ENCODE measurements at regions not wholly inside any gene's neighbourhood (a gene's known extent, or its start where the extent isn't known, plus 50 kb on each side); places are given as distances from the start of the nearest gene placed in this dataset.
"Not testable (repeated sequence)": the region's sequence is repeated elsewhere in the genome, so short reads cannot be mapped to it uniquely, and the experiment has no call there.

DNA sequence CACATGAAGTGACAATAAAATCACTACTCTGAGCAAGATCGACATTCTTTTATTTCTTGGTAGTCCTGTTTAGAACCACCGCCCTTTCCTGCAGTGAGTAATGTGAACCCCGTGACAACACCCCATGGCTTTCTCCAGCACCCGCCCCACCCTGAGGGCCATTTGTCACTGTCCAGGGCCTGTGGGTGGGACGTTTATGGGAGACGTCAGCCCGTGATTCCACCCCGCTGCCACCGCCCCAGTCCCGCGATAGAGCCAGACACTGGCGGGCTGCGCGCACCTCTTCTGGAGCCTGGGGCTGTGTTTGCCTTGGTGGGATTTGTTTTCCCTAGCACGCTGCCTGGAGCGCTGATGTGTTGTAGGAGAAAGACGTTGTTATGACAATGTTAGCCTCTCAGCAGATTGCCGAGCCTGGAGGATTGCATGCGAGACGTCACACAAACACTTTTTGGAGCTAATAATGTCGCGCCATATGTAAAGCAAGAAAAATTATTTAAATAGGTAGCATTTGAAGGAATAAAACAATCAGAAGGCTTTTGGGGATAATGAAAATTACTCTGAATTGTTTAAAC lies 263.7 kb downstream of the TEX29 start:
- intact Hi-C loops (cut with micrococcal nuclease), result no loop called here

DNA sequence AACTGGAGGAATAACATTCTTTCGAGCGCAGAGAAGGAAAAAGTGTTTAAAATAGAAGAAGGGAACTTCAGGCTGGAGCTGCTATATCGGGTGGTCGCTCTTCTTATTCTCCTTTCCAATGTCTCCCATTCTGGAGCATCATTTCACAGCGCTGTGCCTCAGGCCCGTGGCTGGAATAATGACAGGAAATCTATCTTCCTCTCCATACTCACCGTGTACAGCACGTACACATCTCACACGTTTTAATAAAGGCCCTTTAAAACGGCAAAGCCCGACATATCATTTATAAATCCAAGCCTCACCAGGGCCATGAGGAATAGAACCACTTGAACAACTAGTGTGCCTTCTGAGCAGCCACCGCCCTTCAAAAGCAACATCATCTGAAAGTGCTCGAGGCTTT lies 264.4 kb downstream of the TEX29 start:
- intact Hi-C loops (cut with micrococcal nuclease), result no loop called here

DNA sequence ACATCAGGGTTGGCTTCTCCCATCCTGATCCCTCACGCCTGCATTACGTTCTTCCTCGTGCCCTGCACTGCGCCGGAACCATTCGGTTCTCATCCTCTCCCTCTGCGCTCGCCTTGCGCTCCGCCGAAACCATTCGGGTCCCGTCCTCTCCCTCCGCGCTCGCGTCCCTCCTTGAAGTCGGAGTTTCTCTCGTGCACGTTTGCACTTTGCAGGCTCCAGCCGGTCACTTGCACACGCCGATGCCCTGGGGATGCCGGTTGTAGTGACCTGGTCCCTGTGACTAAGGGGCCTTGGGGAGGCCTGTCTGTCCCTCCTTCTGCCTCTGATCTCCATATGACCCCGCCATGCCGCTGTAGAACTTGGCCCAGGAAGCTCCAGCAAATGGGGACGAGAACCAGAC lies 265.8 kb downstream of the TEX29 start:
- intact Hi-C loops (cut with micrococcal nuclease), result no loop called here

DNA sequence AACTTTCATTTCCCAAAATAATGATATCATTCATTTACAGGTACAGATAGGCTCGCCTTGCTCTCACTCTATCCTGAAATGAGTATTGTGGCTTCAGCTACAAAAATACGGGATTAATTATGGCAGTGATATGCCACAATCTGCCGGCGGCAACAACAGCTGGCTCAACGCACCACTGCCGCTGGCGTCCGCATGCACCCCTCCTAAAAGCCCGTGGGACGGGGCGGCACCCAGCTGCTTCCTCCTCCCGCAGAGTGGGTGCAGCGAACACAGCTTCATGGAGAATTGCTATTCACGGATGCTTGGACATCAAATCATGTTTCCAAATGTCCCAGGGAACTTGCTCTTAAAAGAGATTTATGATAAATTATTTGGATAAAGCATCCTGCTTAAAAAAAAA lies 266.8 kb downstream of the TEX29 start:
- intact Hi-C loops (cut with micrococcal nuclease), result no loop called here

DNA sequence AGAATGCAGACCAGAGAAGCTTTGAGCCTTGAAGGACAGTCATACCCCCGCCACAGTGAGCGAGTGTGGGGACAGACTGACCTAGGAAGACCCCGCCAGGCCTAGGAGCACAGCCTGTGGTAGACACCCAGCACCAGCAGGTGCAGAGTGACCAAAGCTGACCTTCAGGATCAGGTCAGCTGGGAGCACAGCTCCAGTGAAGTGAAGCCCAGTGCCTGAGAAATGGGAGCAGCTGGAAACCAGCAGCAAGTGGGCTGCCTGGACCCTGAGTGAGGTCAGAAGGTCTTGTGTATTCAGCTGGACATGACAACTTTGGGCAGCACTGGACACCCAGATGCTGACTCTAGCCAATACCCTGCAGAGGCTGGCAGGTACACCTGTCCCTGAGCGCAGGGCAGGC lies 268.9 kb downstream of the TEX29 start:
- intact Hi-C loops (cut with micrococcal nuclease), result no loop called here

DNA sequence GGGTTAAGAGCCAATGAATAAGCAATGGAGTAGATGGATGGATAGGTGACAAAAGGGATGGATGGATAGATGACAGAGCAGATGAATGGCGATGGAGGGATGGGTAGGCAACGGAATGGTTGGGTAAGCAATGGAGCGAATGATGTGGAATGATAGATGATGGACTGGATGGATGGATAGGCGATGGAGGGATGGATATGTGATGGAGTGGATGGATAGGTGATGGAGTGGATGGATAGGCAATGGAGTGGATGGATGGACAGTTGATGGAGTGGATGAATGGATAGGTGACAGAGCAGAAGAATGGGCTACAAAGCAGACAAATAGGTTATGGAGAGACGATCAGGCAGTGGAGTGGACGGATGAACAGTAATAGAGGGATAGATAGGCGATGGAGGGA lies 269.6 kb downstream of the TEX29 start:
- intact Hi-C loops (cut with micrococcal nuclease), result no loop called here

DNA sequence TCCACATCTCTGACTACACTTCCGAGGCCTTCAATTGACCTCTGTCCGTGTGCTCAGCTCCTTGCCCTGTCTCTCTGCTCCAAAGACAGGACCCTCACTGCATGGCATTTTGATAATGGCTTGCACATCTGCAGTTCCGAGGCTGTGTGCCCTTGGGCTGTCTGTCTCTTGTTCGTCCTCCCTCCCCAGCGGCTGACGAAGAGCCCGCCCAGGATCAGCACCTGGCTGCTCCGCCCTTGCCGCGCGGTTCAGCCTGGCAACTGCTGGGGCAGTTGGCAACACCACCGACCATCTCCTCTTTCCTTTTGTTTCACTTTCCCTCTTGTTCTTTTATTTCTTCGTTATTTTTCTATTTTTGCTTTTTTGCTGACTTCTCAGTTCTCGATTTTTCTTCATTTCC lies 270.4 kb downstream of the TEX29 start:
- intact Hi-C loops (cut with micrococcal nuclease), result no loop called here

DNA sequence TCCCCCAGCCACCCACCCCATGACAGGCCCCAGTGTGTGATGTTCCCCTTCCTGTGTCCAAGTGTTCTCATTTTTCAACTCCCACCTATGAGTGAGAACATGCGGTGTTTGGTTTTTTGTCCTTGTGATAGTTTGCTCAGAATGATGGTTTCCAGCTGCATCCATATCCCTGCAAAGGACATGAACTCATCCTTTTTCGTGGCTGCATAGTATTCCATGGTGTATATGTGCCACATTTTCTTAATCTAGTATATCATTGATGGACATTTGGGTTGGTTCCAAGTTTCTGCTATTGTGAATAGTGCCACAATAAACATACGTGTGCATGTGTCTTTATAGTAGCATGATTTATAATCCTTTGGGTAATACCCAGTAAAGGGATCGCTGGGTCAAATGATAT lies 273.0 kb downstream of the TEX29 start:
- intact Hi-C loops (cut with micrococcal nuclease), result not testable (repeated sequence)

DNA sequence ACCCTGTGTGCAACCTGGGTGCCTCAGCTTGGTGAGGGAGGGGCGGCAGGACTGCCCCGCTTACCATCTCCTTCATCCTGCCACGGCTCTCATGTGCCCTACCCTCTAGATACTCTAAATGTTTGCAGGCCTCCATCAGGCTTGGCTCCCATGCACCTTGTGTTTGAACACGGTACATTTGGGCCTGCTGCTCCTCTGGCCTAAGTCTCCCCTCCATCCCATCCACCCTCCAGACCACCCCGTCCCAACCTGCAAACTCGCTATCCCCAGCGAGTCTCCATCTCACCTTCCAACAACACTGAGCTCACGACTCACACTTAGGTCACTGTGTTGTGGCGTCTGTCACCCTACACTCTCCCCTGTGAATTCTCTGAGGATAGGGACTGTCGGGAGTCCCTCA lies 274.2 kb downstream of the TEX29 start:
- intact Hi-C loops (cut with micrococcal nuclease), result no loop called here

DNA sequence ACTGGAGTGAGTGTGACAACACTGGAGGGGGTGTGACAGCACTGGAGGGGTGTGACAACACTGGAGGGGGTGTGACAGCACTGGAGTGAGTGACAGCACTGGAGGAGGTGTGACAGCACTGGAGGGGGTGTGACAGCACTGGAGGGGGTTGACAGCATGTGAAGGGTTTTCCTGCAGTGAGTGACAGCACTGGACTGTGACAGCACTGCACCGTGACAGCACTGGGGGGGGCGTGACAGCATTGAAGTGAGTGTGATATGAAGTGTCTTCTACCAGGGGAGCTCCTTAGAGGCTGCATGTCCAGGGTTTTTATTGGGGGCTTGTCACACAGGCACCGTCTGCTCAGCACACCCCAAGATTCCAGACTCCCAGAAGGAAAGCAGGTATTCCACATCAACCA lies 274.8 kb downstream of the TEX29 start:
- intact Hi-C loops (cut with micrococcal nuclease), result no loop called here

DNA sequence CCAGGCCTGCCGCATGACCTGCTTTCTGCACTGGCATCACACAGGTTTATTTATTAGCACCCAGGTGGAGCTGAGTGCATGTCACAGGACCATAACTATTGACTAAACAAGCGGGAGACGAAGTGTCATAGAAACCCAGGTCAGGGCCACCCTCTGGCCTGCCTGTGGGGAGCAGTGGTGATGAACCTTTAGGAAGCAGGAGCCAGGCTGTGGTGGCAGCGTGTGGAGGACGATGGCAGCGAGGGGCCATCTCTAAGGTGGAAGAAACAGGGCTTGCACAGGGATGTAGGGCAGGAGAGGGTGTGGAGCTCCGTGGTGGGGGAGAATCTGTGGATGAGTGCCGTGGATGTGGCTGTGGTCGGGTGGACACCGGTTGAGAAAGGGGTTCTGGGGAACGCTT lies 275.3 kb downstream of the TEX29 start:
- intact Hi-C loops (cut with micrococcal nuclease), result no loop called here

DNA sequence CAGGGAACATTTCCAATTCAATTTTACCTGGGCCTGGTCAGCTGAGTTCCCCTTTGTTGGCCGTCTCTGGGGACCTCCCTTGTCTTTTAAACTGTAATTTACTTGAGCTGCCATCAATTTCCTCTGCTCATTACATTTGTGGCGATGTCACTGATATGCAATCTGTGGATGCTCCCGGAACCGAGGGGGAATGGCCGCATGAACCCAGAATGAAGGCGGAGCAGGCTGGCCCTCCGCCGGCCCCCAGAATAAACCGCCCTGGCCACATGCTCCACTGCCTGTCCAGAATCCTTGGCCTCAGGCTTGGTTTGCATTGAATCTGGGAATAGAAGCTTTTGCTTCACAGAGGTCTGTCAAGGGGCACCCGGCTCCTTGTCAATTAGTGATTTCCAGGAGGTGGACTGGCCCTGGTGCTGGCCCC lies 276.8 kb downstream of the TEX29 start:
- intact Hi-C loops (cut with micrococcal nuclease), result no loop called here

DNA sequence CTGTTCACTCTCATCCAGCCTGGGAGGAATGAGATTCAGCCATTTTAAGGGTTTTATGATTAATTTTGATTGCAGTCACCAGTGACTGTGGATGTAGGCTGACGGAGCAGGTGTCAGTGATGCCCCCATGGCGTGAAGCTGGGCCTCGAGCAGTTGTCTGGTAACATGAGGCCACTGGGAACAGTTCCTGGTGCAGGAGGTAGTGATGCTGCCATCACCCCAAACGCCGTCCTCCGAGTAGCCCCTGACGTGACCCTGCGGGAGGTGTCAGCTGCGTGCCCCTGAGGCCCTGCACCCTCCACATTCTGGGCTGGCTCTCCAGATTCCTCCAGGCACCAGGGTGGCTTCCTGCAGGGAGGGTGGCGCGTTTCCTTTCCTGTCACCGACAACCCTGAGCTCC lies 277.2 kb downstream of the TEX29 start:
- intact Hi-C loops (cut with micrococcal nuclease), result no loop called here

DNA sequence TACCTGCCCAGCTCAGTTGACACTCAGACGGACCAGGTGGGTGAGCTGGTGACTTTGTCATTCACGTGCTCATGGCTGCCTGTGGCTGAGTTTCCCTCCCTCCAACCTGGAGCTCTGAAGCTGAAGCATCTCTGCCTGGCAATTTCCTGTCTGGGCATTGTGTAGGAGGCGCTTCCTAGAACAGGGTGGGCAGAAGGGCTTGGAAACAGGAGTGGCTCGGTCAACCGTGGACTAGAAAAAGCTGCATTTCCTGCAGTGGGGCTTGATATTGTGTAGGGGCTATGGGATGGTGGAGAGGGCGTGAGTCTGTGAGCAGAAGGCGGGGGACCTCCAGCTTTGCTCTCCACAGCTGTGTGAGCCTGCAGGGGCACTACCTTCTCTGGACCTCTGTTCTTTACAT lies 278.3 kb downstream of the TEX29 start:
- intact Hi-C loops (cut with micrococcal nuclease), result no loop called here

DNA sequence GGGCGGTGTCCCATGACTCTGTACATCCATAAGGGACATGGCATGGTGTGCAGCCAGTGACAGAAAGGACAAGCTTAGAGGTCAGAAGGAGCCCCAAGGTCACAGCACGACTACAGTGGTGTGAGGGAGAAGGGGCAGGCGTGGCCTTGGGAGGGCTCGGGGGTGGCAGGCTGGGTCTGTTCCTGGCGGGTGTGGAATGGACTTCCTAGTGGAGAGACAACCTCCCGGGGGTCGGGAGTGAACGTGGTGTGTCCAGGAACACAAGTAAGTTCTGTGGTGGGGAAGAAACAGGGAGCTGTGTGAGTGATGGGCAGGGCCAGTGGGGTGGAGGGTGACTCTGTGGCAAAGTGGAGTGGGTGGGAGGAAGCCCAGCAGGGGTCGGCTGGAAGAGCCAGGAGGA lies 279.3 kb downstream of the TEX29 start:
- intact Hi-C loops (cut with micrococcal nuclease), result no loop called here

DNA sequence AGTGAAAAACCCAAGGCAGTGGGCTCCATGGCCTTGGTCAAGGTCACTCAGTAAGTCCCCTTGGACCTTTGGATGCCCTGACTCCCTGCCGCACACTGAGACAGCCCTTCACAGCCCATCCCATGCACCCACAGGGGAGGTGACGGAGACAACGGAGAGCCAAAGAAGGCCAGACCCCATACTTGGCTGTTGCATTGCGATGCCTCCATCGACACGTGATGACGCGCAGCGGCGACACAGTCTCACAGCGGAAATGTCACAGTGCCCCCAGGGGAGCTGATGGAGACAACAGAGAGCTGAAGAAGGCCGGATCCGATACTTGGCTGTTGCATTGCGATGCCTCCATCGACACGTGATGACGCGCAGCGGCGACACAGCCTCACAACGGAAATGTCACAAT lies 282.4 kb downstream of the TEX29 start:
- intact Hi-C loops (cut with micrococcal nuclease), result no loop called here

DNA sequence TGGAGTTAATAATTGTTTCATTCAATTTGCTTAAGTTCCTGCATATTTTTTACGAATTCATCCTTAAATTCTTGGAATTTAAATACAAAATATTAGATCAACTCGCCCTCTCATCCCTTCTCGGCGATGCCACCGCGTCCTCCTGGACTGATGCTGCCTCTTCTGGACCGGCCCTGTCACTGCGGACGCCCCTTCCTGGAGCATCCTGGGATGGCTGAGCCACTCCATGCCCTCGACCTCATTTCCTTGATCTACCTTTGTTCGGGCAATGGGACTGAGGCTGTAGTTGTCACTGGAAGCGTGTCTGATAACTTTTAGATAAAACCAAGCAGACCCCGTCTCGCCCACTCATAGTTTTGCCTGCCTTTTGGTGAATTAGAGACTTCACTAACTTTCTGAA lies 283.7 kb downstream of the TEX29 start:
- intact Hi-C loops (cut with micrococcal nuclease), result no loop called here

DNA sequence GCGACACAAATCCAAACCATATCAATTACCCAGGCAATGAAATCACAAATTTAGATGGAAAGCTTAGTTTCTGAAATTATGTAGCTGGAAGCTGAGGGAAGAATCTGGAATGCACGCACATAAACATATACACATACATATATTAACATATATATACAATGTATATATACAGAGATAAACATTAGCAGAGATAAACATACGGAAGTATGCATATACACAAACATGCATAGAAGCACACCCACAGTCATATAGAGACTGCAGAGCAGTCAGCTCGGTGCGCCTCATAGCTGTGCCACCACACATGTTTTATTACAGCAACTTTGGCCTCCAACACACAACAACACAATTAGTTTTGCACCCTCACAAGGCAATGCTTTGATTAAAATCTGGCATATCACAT lies 288.1 kb downstream of the TEX29 start:
- intact Hi-C loops (cut with micrococcal nuclease), result no loop called here

DNA sequence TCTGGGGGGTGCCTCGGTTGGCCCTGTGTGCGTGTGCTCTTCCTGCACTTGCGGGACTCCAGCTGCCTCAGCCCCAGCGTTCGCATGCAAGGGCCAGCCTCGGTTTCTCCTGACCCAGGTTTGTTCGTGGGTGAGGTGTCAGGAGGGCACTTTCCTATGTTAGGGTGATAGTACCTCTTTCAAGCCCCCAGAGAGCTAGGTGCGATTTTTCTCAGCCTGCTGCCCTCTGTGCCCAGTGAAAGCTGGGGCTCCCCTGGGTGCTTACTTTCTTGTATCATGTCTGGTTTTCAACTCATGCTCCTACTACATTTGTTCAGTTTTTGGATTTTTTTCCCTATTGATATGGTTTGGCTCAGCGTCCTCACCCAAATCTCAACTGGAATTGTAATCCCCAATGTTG lies 289.2 kb downstream of the TEX29 start:
- intact Hi-C loops (cut with micrococcal nuclease), result no loop called here

DNA sequence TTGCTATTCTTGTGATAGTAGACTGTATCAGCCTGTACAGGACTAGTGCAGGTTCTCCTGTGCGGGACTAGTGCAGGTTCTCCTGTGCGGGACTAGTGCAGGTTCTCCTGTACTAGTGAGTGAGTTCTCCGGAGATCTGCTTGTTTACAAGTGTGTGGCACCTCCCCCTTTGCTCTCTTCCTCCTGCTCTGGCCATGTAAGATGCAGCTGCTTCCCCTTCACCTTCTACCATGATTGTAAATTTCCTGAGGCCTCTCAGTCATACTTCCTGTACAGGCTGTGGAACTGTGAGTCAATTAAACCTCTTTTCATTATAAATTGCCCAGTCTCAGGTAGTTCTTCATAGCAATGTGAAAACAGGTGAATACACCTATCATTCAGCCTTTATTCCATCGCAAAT lies 289.6 kb downstream of the TEX29 start:
- intact Hi-C loops (cut with micrococcal nuclease), result no loop called here

DNA sequence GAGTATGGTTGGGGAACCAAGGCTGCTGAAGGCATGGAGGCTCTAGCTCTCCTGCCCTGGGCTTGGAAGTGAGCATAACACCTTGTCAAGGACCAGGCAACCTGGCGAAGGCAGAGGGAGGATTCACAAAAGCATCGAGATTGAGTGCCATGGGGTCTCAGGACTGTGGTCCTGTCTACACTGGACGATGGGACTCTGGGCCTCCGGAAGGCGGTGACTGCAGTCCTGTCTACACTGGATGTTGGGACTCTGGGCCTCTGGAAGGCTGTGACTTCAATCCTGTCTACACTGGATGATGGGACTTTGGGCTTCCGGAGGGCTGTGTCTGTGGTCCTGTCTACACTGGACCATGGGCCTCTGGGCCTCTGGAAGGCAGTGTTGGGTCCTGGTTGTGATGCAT lies 290.4 kb downstream of the TEX29 start:
- intact Hi-C loops (cut with micrococcal nuclease), result no loop called here

DNA sequence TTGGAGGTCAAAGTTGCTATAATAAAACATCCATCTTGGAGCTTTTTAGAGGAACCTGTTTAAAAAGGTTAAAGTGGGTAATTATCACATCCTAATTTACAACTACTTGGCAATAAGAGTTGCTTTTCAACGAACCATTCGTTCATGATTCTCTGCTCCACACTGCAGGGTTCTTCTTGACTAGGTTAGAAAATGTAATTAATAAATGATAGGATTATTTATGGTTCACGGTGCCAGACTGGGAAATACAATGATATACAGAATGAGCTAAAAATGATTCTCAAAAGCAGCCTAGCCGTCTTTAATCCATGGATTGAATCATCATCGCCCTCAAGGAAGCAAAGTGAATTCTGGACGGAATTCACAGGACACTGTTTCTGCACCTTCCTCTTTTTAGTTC lies 291.2 kb downstream of the TEX29 start:
- intact Hi-C loops (cut with micrococcal nuclease), result no loop called here

DNA sequence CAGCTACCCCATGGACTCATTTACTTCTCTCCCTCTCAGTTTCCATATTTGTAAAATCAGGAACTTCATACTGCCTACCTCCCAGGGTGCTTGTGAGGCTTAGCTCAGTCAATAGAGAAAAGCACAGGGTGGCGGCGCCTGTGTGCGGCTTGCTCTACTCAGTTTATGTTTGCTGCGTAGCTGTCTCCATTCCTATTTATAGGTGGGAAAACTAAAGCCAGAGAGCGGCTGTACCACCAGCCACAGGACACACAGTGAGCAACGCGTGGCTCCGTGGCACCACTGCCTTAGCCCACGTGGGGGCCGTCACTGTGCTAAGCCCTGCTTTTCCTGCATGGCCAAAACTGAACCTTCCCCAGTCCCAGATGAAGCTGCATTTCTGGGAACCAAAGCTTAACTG lies 292.4 kb downstream of the TEX29 start:
- intact Hi-C loops (cut with micrococcal nuclease), result no loop called here

DNA sequence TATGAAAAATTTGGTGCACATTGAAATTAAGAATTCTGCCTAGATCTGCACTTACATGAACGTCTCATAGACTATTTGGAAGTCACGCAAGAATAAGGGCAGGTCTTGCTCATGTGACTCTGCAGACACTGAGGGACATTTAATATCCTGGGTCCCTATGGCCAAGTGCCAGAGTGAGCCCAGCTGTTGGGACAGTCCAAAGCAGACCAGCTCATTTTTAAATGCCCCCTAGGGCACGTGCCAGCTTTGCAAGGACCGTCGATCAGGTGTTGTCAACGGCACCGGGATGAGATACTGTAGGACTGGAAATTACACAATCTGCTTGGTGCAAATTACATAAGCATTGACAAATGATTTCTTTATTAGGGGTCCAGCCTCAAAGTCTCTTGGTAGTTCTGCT lies 293.6 kb downstream of the TEX29 start:
- intact Hi-C loops (cut with micrococcal nuclease), result no loop called here
